ENCODE measurements at regions not wholly inside any gene's neighbourhood (a gene's known extent, or its start where the extent isn't known, plus 50 kb on each side); places are given as distances from the start of the nearest gene placed in this dataset.

DNA sequence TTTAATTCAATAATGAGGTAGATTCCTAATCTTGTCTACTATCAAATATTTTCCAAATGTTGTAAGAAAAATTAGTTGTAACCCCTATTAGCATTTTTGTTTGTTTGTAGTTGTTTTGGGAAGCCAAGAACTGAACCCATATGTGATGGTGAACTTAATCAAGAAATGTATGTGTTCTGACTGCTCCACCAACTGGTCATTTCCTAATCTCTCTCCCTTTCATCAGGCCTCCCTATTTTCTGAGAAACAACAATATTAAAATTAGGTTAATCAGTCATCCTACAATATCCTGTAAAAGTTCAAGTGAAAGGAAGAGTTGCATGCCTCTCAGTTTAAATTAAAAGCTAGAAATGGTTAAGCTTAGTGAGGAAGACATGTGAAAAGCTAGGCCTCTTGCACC lies 504.0 kb downstream of the EPHA4 start:
- TF ChIP-seq, protein P1, sequence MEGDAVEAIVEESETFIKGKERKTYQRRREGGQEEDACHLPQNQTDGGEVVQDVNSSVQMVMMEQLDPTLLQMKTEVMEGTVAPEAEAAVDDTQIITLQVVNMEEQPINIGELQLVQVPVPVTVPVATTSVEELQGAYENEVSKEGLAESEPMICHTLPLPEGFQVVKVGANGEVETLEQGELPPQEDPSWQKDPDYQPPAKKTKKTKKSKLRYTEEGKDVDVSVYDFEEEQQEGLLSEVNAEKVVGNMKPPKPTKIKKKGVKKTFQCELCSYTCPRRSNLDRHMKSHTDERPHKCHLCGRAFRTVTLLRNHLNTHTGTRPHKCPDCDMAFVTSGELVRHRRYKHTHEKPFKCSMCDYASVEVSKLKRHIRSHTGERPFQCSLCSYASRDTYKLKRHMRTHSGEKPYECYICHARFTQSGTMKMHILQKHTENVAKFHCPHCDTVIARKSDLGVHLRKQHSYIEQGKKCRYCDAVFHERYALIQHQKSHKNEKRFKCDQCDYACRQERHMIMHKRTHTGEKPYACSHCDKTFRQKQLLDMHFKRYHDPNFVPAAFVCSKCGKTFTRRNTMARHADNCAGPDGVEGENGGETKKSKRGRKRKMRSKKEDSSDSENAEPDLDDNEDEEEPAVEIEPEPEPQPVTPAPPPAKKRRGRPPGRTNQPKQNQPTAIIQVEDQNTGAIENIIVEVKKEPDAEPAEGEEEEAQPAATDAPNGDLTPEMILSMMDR (IDR thresholded peaks at IDR 0.05), result no peak
- no peak for TF ChIP-seq POLR2A (IDR thresholded peaks at IDR 0.05)

Measured in thyroid gland (tissue), 4 donors.